ENCODE measurements at regions not wholly inside any gene's neighbourhood (a gene's known extent, or its start where the extent isn't known, plus 50 kb on each side); places are given as distances from the start of the nearest gene placed in this dataset.

DNA sequence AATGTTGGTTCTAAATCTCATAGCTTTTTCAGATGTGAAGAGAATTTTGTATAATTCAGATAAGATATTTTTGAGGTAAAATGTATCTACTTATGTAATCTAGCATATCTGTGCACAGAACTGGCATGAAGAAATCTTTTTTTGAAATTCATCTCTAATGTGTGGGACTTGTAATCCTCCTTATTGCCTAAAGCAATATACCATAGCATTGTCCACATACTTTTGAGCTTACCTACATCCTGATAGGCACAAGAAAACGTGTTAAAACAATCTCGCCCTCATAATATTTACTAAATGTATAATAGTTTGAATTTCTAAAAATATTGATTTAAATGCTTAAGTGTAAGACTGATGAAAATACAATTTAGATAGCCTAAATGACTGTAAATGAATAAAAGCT lies 1686.5 kb upstream of the ACO1 start:
- Histone ChIP-seq H3K79me1 (ENCODE audit: low read length) (no peaks in the 10 kb centered on the region), H3K23ac (ENCODE audit: low read length) (no peak overlapping the region), H3K4me3 (ENCODE audit: low read depth, low read length) (no peak overlapping the region), H2AK5ac (ENCODE audit: low read length) (no peak overlapping the region), H3K9me3 (ENCODE audit: insufficient read depth, low read depth, low read length) (no peaks in the 10 kb centered on the region), H3K9ac (ENCODE audit: low read length) (no peak overlapping the region), H3K14ac (ENCODE audit: low read length) (no peak overlapping the region), H2BK12ac (ENCODE audit: low read length) (no peak overlapping the region), H3K27me3 (ENCODE audit: insufficient read depth, low read length) (no peaks in the 10 kb centered on the region), H4K91ac (ENCODE audit: low read depth, low read length) (no peak overlapping the region), H3K4ac (ENCODE audit: low read depth, low read length) (no peak overlapping the region), H2AFZ (ENCODE audit: insufficient read depth, low read length, poor library complexity) (no peak overlapping the region), H3K4me1 (ENCODE audit: control insufficient read depth in 1 of 2, insufficient read depth in 2 of 2, low read length in 2 of 2) (no peaks in the 10 kb centered on the region), H4K8ac (ENCODE audit: low read depth, low read length) (no peak overlapping the region), H3K4me2 (ENCODE audit: low read length) (no peak overlapping the region), H3K36me3 (ENCODE audit: control insufficient read depth in 1 of 2, insufficient read depth in 2 of 2, low read length in 2 of 2) (no peaks in the 10 kb centered on the region), H3K79me2 (ENCODE audit: control insufficient read depth, insufficient read depth, low read length, poor library complexity) (no peaks in the 10 kb centered on the region), H4K12ac (ENCODE audit: low read depth, low read length) (no peak overlapping the region), H2BK5ac (ENCODE audit: low read depth, low read length, poor library complexity) (no peak overlapping the region), H2BK120ac (ENCODE audit: insufficient read depth, low read length, poor library complexity) (no peak overlapping the region), H3K18ac (ENCODE audit: low read length) (no peak overlapping the region), H3K27ac (ENCODE audit: low read depth, low read length) (no peak overlapping the region)
- WGBS (ENCODE audit: extremely low coverage, insufficient coverage, insufficient read length): no CpG with 5 or more reads among the region's 2 CpGs
- DNase-seq: peak in 1 of 2 donors; percentile 39

DNA sequence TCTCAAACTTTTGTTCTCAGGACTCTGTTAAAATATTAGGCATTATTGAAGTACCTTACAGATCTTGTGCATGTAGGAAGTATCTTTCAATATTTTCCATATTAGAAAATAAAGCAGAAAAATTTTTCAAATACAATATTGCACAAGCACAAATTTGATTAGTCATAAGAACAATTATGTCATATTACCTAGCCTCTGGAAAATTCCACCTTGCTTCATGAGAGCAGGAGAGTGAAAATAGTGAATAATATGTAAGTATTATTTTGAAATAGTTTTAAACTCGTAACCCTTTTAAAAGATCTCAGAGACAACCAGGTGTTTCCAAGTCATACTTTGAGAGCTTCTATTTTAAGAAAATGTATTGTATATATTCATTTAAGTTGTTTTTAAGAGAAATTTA lies 1672.9 kb upstream of the ACO1 start:
- Histone ChIP-seq H4K12ac (ENCODE audit: low read depth, low read length) (no peak overlapping the region), H3K4me3 (ENCODE audit: low read depth, low read length) (no peak overlapping the region), H3K4me1 (ENCODE audit: control insufficient read depth in 1 of 2, insufficient read depth in 2 of 2, low read length in 2 of 2) (no peaks in the 10 kb centered on the region)

DNA sequence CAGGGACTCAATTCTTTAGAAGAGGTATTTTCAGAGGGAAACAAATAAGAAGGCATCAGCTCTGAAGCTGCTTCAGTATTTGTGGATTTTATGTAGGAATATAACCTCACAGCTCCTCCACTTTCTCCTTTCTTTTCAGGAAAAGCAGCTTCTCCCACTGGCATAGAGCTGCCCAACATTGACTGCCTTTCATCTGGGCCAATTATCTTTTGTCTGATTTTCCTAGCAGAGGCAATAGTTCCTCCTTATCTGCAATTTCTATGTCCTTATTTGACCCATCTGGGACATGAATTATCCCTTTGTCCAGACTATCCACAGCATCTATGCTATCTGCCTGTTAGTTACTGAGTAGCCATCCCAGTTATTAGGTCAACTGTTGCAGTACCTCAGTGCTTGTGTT lies 1671.2 kb upstream of the ACO1 start:
- H4K12ac ChIP-seq (ENCODE audit: low read depth, low read length): no peak overlapping the region
- H3K4ac ChIP-seq (ENCODE audit: low read depth, low read length): no peak overlapping the region
- no peak overlapping the region for H2BK120ac ChIP-seq (ENCODE audit: insufficient read depth, low read length, poor library complexity)
- no peak overlapping the region for H3K23ac ChIP-seq (ENCODE audit: low read length)
- H3K79me2 ChIP-seq (ENCODE audit: control insufficient read depth, insufficient read depth, low read length, poor library complexity): no peaks in the 10 kb centered on the region
- H3K4me3 ChIP-seq (ENCODE audit: low read depth, low read length): no peak overlapping the region
- no peak overlapping the region for H2AFZ ChIP-seq (ENCODE audit: insufficient read depth, low read length, poor library complexity)
- H3K18ac ChIP-seq (ENCODE audit: low read length): no peak overlapping the region
- H3K79me1 ChIP-seq (ENCODE audit: low read length): no peaks in the 10 kb centered on the region
- no peak overlapping the region for H2AK5ac ChIP-seq (ENCODE audit: low read length)
- no peak overlapping the region for H3K4me2 ChIP-seq (ENCODE audit: low read length)
- H2BK5ac ChIP-seq (ENCODE audit: low read depth, low read length, poor library complexity): no peak overlapping the region
- H3K9me3 ChIP-seq (ENCODE audit: insufficient read depth, low read depth, low read length): no peaks in the 10 kb centered on the region
- H3K27ac ChIP-seq (ENCODE audit: low read depth, low read length): no peak overlapping the region
- no peaks in the 10 kb centered on the region for H3K4me1 ChIP-seq (ENCODE audit: control insufficient read depth in 1 of 2, insufficient read depth in 2 of 2, low read length in 2 of 2)
- no peaks in the 10 kb centered on the region for H3K36me3 ChIP-seq (ENCODE audit: control insufficient read depth in 1 of 2, insufficient read depth in 2 of 2, low read length in 2 of 2)
- H3K14ac ChIP-seq (ENCODE audit: low read length): no peak overlapping the region
- no peak overlapping the region for H3K9ac ChIP-seq (ENCODE audit: low read length)
- DNase-seq: no peak
- no peak overlapping the region for H2BK12ac ChIP-seq (ENCODE audit: low read length)
- H4K91ac ChIP-seq (ENCODE audit: low read depth, low read length): no peak overlapping the region
- H4K8ac ChIP-seq (ENCODE audit: low read depth, low read length): no peak overlapping the region
- no peaks in the 10 kb centered on the region for H3K27me3 ChIP-seq (ENCODE audit: insufficient read depth, low read length)

More for the DNA sequence above, 1672.9 kb upstream of the ACO1 start:
- Histone ChIP-seq H4K91ac (ENCODE audit: low read depth, low read length) (no peak overlapping the region), H2BK5ac (ENCODE audit: low read depth, low read length, poor library complexity) (no peak overlapping the region), H3K9me3 (ENCODE audit: insufficient read depth, low read depth, low read length) (no peaks in the 10 kb centered on the region), H3K79me2 (ENCODE audit: control insufficient read depth, insufficient read depth, low read length, poor library complexity) (no peaks in the 10 kb centered on the region), H2AFZ (ENCODE audit: insufficient read depth, low read length, poor library complexity) (no peak overlapping the region), H3K27ac (ENCODE audit: low read depth, low read length) (no peak overlapping the region), H3K14ac (ENCODE audit: low read length) (no peak overlapping the region), H3K79me1 (ENCODE audit: low read length) (no peaks in the 10 kb centered on the region), H2AK5ac (ENCODE audit: low read length) (no peak overlapping the region), H3K18ac (ENCODE audit: low read length) (no peak overlapping the region), H3K23ac (ENCODE audit: low read length) (no peak overlapping the region), H2BK12ac (ENCODE audit: low read length) (no peak overlapping the region), H3K4ac (ENCODE audit: low read depth, low read length) (no peak overlapping the region), H3K36me3 (ENCODE audit: control insufficient read depth in 1 of 2, insufficient read depth in 2 of 2, low read length in 2 of 2) (no peaks in the 10 kb centered on the region), H2BK120ac (ENCODE audit: insufficient read depth, low read length, poor library complexity) (no peak overlapping the region), H4K8ac (ENCODE audit: low read depth, low read length) (no peak overlapping the region), H3K27me3 (ENCODE audit: insufficient read depth, low read length) (no peaks in the 10 kb centered on the region), H3K9ac (ENCODE audit: low read length) (no peak overlapping the region), H3K4me2 (ENCODE audit: low read length) (no peak overlapping the region)
- peak in 1 of 2 donors; percentile 1 for DNase-seq
- no CpG with 5 or more reads among the region's 1 CpG for WGBS (ENCODE audit: extremely low coverage, insufficient coverage, insufficient read length)

- Histone ChIP-seq H3K9ac (ENCODE audit: low read length) (no peak overlapping the region), H3K36me3 (ENCODE audit: control insufficient read depth in 1 of 2, insufficient read depth in 2 of 2, low read length in 2 of 2) (no peaks in the 10 kb centered on the region), H3K23ac (ENCODE audit: low read length) (no peak overlapping the region), H3K4me3 (ENCODE audit: low read depth, low read length) (no peak overlapping the region), H4K91ac (ENCODE audit: low read depth, low read length) (no peak overlapping the region), H3K27ac (ENCODE audit: low read depth, low read length) (no peak overlapping the region), H3K14ac (ENCODE audit: low read length) (no peak overlapping the region), H2AFZ (ENCODE audit: insufficient read depth, low read length, poor library complexity) (no peak overlapping the region), H2BK120ac (ENCODE audit: insufficient read depth, low read length, poor library complexity) (no peak overlapping the region), H3K9me3 (ENCODE audit: insufficient read depth, low read depth, low read length) (no peaks in the 10 kb centered on the region), H3K18ac (ENCODE audit: low read length) (no peak overlapping the region), H3K27me3 (ENCODE audit: insufficient read depth, low read length) (no peaks in the 10 kb centered on the region), H3K79me1 (ENCODE audit: low read length) (no peaks in the 10 kb centered on the region), H4K8ac (ENCODE audit: low read depth, low read length) (no peak overlapping the region), H2BK5ac (ENCODE audit: low read depth, low read length, poor library complexity) (no peak overlapping the region), H2AK5ac (ENCODE audit: low read length) (no peak overlapping the region), H3K79me2 (ENCODE audit: control insufficient read depth, insufficient read depth, low read length, poor library complexity) (no peaks in the 10 kb centered on the region), H4K12ac (ENCODE audit: low read depth, low read length) (no peak overlapping the region), H2BK12ac (ENCODE audit: low read length) (no peak overlapping the region), H3K4me1 (ENCODE audit: control insufficient read depth in 1 of 2, insufficient read depth in 2 of 2, low read length in 2 of 2) (no peaks in the 10 kb centered on the region), H3K4ac (ENCODE audit: low read depth, low read length) (no peak overlapping the region), H3K4me2 (ENCODE audit: low read length) (no peak overlapping the region)
- no CpG with 5 or more reads among the region's 1 CpG for WGBS (ENCODE audit: extremely low coverage, insufficient coverage, insufficient read length)
- no peak for DNase-seq
These were observed 1670.1 kb upstream of the ACO1 start for GRCh38 chr9:30714389-30714788.
